ENCODE measurements at regions not wholly inside any gene's neighbourhood (a gene's known extent, or its start where the extent isn't known, plus 50 kb on each side); places are given as distances from the start of the nearest gene placed in this dataset.

GRCh38 chr7:85508642-85509410, 322.0 kb upstream of the SEMA3D start:
- ATAC-seq (ENCODE audit: low FRiP score) (no peak), DNase-seq (ENCODE audit: low spot score) (no peak)
- TF ChIP-seq CTCF (IDR thresholded peaks at IDR 0.05) = no peak

GRCh38 chr7:85498031-85498430, 311.2 kb upstream of the SEMA3D start:
- DNase-seq (ENCODE audit: low spot score) (no peak), ATAC-seq (ENCODE audit: low FRiP score) (no peak)
- no peak for TF ChIP-seq CTCF (IDR thresholded peaks at IDR 0.05)

GRCh38 chr7:85489498-85489897, 302.6 kb upstream of the SEMA3D start:
- TF ChIP-seq CTCF (IDR thresholded peaks at IDR 0.05) = no peak
- DNase-seq (ENCODE audit: low spot score) (no peak), ATAC-seq (ENCODE audit: low FRiP score) (no peak)

GRCh38 chr7:85488406-85488805, 301.6 kb upstream of the SEMA3D start:
- ATAC-seq (ENCODE audit: low FRiP score) (no peak), DNase-seq (ENCODE audit: low spot score) (no peak)
- TF ChIP-seq CTCF (IDR thresholded peaks at IDR 0.05) = no peak

GRCh38 chr7:85483177-85483576, 296.3 kb upstream of the SEMA3D start:
- TF ChIP-seq CTCF (IDR thresholded peaks at IDR 0.05) = no peak
- ATAC-seq (ENCODE audit: low FRiP score) (peak; percentile 54), DNase-seq (ENCODE audit: low spot score) (no peak)

GRCh38 chr7:85480666-85481065, 293.8 kb upstream of the SEMA3D start:
- ATAC-seq (ENCODE audit: low FRiP score) = no peak
- DNase-seq (ENCODE audit: low spot score) = no peak
- TF ChIP-seq CTCF (IDR thresholded peaks at IDR 0.05) = no peak

GRCh38 chr7:85479918-85480643, 293.2 kb upstream of the SEMA3D start:
- ATAC-seq (ENCODE audit: low FRiP score) = no peak
- TF ChIP-seq CTCF (IDR thresholded peaks at IDR 0.05) = no peak

More at GRCh38 chr7:85479918-85480643, 293.2 kb upstream of the SEMA3D start:
- no peak for DNase-seq (ENCODE audit: low spot score)
